Neural progenitor cell (in vitro differentiated cells): ENCODE measurements at regions not wholly inside any gene's neighbourhood (a gene's known extent, or its start where the extent isn't known, plus 50 kb on each side); places are given as distances from the start of the nearest gene placed in this dataset.

Experiments used
- CTCF ChIP-seq: fragments of 200-600 bp; sonication (generic); IDR thresholded peaks from 2 replicates; pipeline ENCODE4 v1.5.1; 2017; ENCODE audit warnings: antibody characterized with exemption, mild to moderate bottlenecking
- EZH2 ChIP-seq: fragments of 200-600 bp; sonication (generic); IDR thresholded peaks from 2 replicates; pipeline ENCODE4 v1.6.1; 2017; ENCODE audit warnings: antibody characterized with exemption, mild to moderate bottlenecking, moderate library complexity
- EZH2phosphoT487 ChIP-seq: fragments of 200-600 bp; sonication (generic); IDR thresholded peaks from 2 replicates; pipeline ENCODE4 v1.6.1; 2017; ENCODE audit warnings: antibody characterized with exemption

- TF ChIP-seq CTCF, result no peak
- TF ChIP-seq EZH2, result no peak
- no peak for TF ChIP-seq EZH2phosphoT487
Measured at GRCh38 chr15:46177219-46177618, 542.4 kb downstream of the SQOR start.
